ENCODE measurements at regions not wholly inside any gene's neighbourhood (a gene's known extent, or its start where the extent isn't known, plus 50 kb on each side); places are given as distances from the start of the nearest gene placed in this dataset.

- no peak for FAIRE-seq
- no peak for DNase-seq
- Histone ChIP-seq H3K27me3 (no peaks in the 10 kb centered on the region), H3K27ac (no peak overlapping the region), H3K36me3 (no peaks in the 10 kb centered on the region), H3K4me1 (no peaks in the 10 kb centered on the region), H3K4me3 (no peak overlapping the region), H3K9me3 (no peaks in the 10 kb centered on the region)
- TF ChIP-seq, protein P1, sequence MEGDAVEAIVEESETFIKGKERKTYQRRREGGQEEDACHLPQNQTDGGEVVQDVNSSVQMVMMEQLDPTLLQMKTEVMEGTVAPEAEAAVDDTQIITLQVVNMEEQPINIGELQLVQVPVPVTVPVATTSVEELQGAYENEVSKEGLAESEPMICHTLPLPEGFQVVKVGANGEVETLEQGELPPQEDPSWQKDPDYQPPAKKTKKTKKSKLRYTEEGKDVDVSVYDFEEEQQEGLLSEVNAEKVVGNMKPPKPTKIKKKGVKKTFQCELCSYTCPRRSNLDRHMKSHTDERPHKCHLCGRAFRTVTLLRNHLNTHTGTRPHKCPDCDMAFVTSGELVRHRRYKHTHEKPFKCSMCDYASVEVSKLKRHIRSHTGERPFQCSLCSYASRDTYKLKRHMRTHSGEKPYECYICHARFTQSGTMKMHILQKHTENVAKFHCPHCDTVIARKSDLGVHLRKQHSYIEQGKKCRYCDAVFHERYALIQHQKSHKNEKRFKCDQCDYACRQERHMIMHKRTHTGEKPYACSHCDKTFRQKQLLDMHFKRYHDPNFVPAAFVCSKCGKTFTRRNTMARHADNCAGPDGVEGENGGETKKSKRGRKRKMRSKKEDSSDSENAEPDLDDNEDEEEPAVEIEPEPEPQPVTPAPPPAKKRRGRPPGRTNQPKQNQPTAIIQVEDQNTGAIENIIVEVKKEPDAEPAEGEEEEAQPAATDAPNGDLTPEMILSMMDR (IDR thresholded peaks at IDR 0.05): no peak
- intact Hi-C loops (cut with DNase I): no loop called here
- ATAC-seq: no peak
- 80 to 93% methylated on average over 2 of the region's 2 CpGs for WGBS, 2 donors
Measured at GRCh38 chr14:42141328-42141727, 534.7 kb downstream of the LRFN5 start.

- Histone ChIP-seq H3K4me3 (no peak overlapping the region), H3K9me3 (no peaks in the 10 kb centered on the region), H3K27ac (no peak overlapping the region), H3K4me1 (no peaks in the 10 kb centered on the region), H3K36me3 (no peaks in the 10 kb centered on the region), H3K27me3 (no peaks in the 10 kb centered on the region)
- intact Hi-C loops (cut with DNase I): no loop called here
- 52 to 56% methylated on average over 1 of the region's 1 CpG for WGBS, 2 donors
- TF ChIP-seq, protein P1 (IDR thresholded peaks at IDR 0.05): no peak
- no peak for FAIRE-seq
- no peak for DNase-seq
- ATAC-seq: no peak
Measured at GRCh38 chr14:42140831-42141279, 534.2 kb downstream of the LRFN5 start.

GRCh38 chr14:42140001-42140400, 533.3 kb downstream of the LRFN5 start:
- H3K36me3 ChIP-seq: no peaks in the 10 kb centered on the region
- no peak overlapping the region for H3K27ac ChIP-seq
- H3K4me3 ChIP-seq: no peak overlapping the region
- ATAC-seq (no peak), DNase-seq (no peak), FAIRE-seq (no peak)
- no peaks in the 10 kb centered on the region for H3K4me1 ChIP-seq
- WGBS, 2 donors: 49 to 57% methylated on average over 3 of the region's 3 CpGs
- no peaks in the 10 kb centered on the region for H3K9me3 ChIP-seq
- intact Hi-C loops (cut with DNase I): no loop called here
- TF ChIP-seq, protein P1 (IDR thresholded peaks at IDR 0.05): no peak
- no peaks in the 10 kb centered on the region for H3K27me3 ChIP-seq

DNA sequence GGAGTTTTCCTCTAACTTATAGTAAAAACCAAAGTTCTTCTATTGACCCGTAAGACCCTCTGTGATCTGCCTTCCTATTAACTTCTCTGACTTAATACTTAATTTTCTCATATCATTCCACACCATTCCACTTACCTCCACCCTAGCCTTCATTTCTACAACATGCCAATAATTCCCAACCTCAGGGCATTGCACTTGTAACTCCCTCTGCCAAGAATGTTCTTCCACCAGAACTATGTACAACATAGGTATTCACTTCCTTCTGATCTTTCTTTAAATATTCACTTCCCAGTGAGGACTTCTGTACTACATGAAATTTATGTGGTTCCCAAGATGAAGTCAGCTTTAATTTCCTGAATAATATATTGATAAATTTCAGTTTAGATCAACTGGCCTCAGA, 531.7 kb downstream of the LRFN5 start:
- no peak for DNase-seq
- TF ChIP-seq, protein P1 (IDR thresholded peaks at IDR 0.05): no peak
- no peaks in the 10 kb centered on the region for H3K4me1 ChIP-seq
- no peaks in the 10 kb centered on the region for H3K9me3 ChIP-seq
- ATAC-seq: no peak
- FAIRE-seq: no peak
- H3K4me3 ChIP-seq: no peak overlapping the region
- no peaks in the 10 kb centered on the region for H3K27me3 ChIP-seq
- intact Hi-C loops (cut with DNase I): no loop called here
- no peaks in the 10 kb centered on the region for H3K36me3 ChIP-seq
- no peak overlapping the region for H3K27ac ChIP-seq
- WGBS, 2 donors: 71 to 81% methylated on average over 1 of the region's 1 CpG

GRCh38 chr14:42130815-42131214, 524.1 kb downstream of the LRFN5 start:
- DNase-seq: no peak
- no peaks in the 10 kb centered on the region for H3K4me1 ChIP-seq
- H3K27ac ChIP-seq: no peak overlapping the region
- no peaks in the 10 kb centered on the region for H3K27me3 ChIP-seq
- H3K9me3 ChIP-seq: no peaks in the 10 kb centered on the region
- TF ChIP-seq, protein P1 (IDR thresholded peaks at IDR 0.05): no peak
- no peaks in the 10 kb centered on the region for H3K36me3 ChIP-seq
- intact Hi-C loops (cut with DNase I): no loop called here
- no peak for FAIRE-seq
- no peak overlapping the region for H3K4me3 ChIP-seq
- no peak for ATAC-seq

Measured in pancreas (tissue), 10 donors.